HG03066 (cell line): ENCODE measurements at regions not wholly inside any gene's neighbourhood (a gene's known extent, or its start where the extent isn't known, plus 50 kb on each side); places are given as distances from the start of the nearest gene placed in this dataset.
A peak's percentile ranks its signal among the peaks of the same experiment; 100 is the strongest.
"Not testable (repeated sequence)": the region's sequence is repeated elsewhere in the genome, so short reads cannot be mapped to it uniquely, and the experiment has no call there.

Experiments used
- ATAC-seq: cut with Tn5 transposase; IDR thresholded peaks from one replicate; pipeline ENCODE4 v1.9.1; 2021; ENCODE audit warnings: low read depth; ENCODE audit not compliant: unreplicated experiment

DNA sequence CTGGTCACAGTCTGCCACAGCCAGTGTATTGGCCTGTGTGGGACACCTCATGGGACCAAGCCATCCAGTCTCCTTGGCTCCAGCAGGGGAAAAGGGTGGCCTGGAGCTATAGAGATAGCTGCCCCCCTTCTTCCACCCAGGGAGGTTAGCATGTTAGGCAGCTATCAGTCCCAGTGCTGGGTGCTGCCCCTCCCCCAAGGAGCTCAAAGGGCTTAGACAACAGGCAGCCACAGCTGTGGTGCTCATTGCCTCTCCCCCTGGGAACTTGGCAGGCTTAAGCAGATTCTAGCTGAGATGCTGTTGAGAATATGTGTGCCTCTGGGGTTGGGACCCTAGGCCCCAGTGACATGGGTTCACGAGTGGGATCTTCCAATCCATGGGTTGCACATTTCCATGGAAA is 226.0 kb upstream of the PTGER4 start:
- ATAC-seq: no peak

DNA sequence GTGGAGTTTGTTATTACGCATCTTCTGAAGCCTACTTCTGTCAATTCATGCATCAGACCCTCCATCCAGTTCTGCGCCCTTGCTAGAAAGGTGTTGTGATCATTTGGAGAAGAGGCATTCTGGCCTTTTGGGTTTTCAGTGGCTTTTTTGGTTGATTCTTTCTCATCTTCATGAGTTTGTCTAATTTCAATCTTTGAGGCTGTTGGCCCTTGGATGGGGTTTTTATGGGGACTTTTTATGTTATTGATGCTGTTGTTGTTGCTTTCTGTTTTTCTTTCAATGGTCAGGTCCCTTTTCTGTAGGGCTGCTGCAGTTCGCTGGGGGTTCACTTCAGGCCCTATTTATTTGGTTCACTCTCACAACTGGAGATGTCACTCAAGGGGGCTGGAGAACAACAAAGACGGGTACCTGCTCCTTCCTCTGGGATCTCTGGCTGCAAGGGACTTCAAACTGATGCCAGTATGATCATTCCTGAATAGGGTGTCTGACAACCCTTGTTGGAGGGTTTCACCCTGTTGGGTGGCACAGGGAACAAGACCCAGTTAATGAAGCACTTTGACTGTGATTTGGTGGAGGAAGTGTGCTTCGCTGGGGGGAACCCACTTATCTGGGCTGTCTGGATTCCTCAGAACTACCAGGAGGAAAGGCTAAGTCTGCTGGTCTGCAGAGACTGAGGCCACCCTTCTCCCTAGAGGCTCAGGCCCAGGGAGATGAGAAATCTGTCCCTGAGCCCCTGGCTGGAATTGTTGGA is 226.7 kb upstream of the PTGER4 start:
- no peak for ATAC-seq

DNA sequence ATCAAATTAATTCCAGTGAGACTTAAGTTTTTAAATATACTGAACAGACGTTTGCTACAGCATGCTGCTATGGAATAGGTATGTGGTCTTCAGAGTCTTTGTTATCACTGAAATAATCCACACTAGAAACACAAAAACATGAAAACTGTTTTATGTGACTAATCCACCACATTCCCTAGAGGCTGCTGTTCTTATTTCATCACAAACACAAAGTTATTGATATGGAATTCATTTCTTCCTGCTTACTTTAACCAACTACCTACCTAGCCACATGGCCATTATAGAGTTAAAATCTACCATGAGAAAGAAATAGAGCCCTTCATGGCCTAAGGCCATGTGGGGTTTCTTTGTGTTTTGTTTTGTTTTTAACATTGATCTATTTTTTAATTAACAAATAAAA is 232.3 kb upstream of the PTGER4 start:
- no peak for ATAC-seq

DNA sequence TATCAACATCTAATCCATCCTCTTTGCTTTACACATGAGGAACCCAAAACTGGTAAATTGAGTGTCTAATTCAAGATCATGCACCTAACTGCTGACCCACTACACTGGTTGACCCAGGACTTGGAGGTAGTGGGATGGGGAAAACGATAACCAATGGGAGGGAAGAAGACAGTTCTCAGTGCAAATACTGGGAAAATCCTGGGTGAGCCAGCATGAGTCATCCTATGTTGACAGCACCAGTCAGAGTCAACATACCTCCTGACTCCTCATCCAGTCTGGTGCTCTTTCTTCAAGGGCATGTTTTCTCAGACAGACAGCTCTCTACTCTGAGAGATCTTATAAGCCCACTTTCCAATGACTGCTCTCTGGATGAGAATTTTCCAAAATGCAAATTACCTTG is 232.8 kb upstream of the PTGER4 start:
- no peak for ATAC-seq

DNA sequence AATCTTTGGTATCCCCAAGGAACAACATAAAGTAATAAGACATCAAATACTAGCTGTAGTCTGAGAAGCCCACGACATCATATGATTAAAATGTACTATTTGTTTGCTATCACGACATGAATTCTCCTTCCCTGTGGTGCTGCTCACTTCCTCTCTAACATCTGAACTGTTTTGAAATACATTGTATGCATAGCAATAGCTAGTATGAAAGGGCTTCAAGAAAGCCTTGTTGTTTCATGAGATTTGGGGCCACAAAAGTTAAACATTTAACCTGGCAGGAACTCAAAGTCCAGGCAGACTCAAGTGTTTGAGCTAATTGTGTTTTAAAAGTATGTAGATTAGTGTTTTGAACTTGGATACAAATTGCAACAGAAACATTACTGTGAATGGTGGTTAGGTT is 237.4 kb upstream of the PTGER4 start:
- ATAC-seq: peak; percentile 62

DNA sequence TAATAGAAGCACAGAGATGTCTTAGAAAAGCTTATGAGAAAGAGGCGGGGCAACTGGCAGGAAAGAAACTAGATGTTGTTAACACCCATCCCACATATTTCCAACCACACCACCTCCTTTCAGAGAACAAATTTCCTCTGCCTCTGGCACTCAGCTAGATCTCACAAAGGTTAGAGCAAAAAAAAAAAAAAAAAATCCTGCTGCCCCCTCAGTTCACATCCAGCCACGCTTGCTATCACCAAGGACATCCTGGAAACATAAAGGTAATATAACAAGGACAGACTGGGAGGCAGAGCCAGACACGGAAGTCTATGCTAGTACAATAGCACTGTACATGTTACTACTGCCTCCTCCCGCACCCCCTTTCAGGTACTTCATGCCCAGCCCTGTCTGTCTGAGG is 238.0 kb upstream of the PTGER4 start:
- ATAC-seq: peak; percentile 54

DNA sequence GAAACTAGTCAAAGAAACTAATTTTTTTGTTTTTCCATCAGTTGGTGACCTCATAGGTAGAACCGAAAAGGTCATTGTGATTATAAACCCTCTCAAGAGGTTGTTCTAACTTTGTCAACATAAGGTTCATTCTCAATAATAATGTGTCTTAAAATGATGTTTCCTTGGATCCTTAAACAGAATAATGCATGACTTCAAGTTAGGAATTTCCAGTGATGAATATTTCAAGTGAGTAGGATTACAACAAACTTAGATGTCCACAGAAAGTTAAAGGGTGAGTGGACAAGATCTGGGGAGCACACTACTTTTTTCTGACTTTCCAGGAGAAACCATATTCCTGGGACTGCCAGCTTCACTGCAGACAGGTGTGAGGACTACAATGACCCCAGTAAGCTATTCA is 239.0 kb upstream of the PTGER4 start:
- no peak for ATAC-seq

DNA sequence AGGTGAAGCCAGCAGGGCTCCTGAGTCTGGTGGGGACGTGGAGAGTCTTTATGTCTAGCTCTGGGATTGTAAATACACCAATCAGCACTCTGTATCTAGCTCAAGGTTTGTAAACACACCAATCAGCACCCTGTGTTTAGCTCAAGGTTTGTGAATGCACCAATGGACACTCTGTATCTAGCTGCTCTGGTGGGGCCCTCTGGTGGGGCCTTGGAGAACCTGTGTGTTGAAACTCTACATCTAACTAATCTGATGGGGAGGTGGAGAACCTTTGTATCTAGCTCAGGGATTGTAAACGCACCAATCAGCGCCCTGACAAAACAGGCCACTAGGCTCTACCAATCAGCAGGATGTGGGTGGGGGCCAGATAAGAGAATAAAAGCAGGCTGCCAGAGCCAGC is 240.6 kb upstream of the PTGER4 start:
- ATAC-seq: not testable (repeated sequence)

DNA sequence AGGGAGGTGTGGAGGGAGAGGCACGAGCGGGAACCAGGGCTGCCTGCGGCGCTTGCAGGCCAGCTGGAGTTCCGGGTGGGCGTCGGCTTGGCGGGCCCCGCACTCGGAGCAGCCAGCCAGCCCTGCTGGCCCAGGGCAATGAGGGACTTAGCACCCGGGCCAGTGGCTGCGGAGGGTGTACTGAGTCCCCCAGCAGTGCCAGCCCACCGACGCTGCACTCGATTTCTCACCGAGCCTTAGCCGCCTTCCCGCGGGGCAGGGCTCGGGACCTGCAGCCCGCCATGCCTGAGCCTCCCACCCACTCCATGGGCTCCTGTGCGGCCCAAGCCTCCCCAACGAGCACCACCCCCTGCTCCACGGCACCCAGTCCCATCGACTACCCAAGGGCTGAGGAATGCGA is 241.1 kb upstream of the PTGER4 start:
- ATAC-seq: not testable (repeated sequence)

DNA sequence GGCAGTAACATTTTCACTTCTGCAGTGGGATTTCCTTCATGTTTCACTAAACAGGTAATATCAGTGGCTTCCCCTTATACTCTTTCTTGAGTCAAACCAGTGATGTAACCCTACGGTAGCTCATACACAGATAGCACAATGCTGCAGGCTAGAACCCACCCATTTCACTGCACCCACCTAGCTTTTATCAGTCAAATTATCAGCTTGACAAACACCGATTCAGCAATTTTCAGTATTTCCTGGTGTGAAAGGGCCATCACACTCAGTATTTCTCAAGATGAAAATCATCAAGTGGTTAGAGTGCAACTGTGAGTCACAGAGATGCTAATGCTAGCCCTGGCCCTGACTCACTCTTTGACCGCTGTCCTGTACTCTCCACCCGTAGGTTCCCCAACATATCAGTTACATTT is 242.3 kb upstream of the PTGER4 start:
- ATAC-seq: no peak

DNA sequence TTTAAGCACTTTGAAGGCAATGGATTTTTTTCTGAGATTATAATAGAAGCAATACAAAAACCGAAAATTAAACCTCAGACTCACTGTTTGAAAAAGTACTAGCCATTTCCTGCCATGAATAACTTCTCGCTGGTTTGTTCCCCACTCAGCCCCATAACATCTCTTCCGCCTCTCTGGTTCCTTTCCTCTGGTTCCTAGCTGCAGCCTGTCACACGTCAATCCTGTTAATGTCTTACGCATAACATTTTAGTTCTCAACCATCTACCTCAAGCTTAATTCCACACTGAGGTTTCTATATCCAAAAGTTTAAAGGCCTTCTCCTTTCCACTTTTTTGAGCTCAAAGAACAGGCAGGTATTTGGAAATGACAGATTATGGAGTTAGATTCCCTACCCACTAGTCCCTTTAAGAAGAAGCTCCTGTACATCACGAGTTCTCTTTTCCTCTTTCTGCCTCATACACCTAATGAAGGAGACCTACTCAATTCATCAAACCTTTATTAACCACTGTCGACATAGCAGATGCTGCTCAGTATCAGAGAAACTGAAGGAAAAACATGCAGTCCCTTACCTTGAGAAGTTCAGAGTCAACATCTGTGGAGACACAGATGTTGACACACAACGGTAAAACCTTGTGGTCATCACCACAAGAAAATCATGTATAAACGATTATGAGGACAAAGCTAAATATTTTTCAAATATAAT is 243.0 kb upstream of the PTGER4 start:
- peak; percentile 74 for ATAC-seq

DNA sequence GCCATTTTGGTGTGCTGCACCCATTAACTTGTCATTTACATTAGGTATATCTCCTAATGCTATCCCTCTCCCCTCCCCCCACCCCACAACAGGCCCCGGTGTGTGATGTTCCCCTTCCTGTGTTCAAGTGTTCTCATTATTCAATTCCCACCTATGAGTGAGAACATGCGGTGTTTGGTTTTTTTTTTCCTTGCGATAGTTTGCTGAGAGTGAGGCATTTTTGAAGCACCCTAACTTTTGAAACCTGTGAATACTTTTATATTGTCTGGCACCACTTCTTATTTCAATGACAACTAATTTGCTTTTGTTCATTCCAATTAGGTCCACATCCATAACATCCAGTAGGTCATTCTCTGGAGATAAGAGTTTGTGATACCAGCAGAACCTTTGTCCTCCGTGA is 244.0 kb upstream of the PTGER4 start:
- ATAC-seq: not testable (repeated sequence)

DNA sequence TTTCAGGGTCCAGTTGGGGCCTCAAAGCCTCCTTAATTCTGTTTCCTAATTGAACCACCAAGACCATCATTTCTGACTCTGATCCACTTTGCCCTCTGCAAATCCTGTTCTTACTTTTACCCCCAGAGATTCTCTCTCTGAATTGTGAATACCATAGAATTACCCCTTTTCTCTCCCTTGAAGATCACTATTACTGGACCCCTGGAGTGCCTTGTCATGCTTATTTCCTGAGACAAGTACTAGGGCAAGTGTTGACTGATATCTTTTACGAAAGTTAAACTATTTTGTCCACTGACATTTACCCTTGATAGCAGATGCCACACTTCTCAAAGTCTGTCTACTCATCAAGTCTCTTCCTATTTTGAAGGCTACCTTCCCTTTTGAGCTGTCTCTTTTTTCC is 246.9 kb upstream of the PTGER4 start:
- ATAC-seq: no peak

DNA sequence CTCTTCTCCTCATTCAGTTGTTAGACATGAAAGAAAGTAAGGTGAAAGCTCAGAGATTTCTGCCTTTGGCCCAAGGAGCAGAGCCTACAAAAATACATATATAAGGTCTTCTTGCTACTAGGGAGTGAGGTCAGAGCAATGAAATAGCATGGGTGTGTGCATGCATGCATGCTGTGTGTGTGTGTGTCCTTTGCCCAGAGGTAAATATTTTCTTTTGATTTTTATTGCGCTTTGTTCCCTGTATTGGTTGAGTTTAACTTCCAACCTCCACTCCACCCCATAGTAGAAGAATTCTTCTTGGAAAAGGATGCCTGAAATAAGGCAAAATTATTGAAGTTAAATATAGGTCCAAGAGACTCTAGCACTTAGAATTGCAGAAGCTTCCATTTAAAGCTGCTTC is 248.0 kb upstream of the PTGER4 start:
- ATAC-seq: no peak

DNA sequence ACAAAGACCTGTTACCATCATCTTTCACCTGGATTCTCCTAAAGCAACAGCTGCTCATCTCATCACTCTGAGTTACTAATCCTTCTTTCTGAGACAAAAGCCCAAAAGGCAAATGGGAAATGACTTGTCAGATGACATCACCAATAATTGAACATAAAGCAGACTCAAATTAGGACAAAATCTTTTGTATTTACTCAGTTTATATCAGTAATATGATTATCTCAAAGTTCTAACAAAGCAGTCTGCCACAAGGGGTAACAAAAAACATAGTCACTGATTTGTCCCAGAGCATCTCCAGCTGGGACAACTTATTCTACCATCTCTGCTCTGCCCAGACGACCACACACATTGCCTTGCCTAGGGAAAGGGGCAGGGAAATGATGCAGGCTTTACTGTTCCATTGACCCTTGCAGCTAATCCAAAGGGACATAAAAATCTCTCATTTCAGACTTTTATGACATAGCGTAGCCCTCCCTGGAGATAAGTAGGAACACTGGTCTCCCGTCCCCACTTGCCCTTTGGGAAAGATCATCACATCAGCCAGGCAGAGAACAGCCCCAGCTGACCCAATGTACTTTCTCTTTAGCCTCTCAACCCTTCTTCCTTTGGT is 249.5 kb upstream of the PTGER4 start:
- ATAC-seq: no peak

DNA sequence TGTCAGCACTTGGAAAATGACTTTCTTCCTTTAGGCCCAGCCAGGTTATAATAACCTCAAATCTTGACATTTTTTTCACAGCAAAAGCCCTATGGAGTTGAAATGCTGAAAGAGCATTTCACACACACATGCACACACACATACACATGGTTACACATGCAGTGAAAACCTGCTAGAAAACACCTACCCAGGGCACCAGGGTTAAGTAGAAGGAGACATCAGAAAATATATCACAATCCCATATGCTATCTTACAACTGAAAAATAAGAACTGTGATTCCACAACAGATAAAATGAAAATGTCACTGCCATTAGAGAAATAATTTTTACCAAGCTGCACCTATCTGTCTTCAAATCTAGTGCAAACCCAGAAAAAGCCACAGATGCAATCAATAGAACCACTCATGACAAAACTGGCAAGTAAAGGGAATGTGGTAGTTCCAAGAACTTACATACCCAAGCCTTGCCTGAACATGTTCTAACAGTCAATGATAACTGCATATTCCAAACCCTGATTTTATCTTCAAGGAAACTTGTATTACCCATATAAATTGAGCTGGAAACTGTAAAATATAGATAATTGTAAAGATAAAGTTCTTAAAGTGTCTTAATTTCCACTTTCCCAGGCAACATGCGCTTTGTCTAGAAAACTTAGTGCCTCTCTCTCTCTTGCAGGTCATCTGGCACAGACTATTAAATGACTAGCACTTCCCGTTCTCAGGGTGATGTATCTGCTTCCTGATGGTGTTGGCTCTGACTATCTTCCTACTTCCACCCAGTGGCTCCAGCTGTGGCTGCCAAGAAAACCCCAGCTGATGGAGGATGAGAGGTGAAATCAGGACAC is 250.2 kb upstream of the PTGER4 start:
- ATAC-seq: no peak

DNA sequence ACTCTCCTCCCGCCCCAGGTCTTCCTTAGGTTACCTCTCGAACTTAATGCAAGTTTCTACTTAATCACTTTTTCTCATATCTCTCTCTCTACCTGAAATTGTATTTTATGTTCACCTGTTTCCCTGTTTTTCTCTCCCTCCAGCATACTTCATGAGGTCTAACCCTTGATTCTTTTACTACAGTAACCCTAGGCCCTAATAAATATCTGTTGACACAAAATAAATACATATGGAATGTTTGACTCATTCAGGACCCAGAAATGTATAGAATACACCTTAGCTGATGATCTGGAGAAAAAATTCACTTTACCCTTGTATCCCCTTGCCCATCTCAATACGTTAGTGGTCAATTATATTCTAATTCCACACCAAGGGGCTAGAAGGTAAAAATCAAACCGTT is 250.9 kb upstream of the PTGER4 start:
- no peak for ATAC-seq

DNA sequence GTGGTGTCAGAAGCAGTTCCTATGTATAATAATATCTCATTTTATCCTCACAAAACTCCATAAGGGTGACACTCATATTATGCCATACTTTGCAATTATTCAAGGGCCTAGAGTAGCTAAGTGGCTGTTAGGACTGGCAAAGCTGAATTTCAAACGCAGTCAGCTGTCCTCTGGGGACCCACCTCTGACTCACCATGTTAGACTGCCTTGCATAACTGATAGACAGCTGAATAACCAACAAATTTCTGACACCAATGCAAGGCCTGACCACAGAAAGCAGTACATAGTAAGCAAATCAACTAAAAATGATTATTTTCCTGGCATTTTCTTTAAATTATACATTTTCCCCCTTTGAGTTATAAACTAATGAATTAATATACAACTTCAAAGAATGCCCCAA is 251.6 kb upstream of the PTGER4 start:
- ATAC-seq: no peak

DNA sequence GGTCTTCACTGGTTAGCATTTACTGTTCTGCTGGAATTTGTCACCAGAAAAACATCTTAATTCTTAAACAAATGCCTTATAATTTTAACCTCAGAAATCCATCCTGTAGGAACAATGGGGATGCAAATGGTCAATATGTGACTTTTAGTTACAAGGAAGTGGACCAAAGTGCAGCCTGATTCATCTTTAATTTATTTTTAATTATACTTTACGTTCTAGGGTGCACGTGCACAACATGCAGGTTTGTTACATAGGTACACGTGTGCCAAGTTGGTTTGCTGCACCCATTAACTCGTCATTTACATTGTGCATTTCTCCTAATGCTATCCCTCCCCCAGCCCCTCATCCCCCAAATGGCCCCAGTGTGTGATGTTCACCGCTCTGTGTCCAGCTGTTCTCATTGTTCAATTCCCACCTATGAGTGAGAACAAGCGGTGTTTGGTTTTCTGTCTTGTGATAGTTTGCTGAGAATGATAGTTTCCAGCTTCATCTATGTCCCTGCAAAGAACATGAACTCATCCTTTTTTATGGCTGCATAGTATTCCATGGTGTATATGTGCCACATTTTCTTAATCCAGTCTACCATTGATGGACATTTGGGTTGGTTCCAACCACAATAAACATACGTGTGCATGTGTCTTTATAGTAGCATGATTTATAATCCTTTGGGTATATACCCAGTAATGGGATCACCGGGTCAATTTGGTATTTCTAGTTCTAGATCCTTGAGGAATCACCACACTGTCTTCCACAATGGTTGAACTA is 262.5 kb upstream of the PTGER4 start:
- not testable (repeated sequence) for ATAC-seq

DNA sequence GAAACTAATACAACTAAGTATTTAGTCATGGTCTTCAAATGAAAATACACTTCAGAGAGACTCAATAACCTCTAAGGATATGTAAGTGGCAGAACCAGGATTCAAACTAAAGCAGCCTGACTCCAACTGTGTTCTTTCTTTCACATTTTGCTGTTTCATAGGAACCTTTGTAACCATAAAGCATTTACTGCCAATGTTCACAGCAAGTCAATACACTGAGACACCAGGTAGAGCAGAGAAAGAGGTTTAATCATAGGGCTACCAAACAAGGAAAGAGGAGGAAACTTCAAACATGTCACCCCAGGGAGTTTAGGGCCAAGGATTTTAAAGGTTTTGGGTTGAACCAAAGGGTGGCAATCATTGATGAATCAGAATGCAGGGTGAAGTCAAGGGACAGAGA is 263.1 kb upstream of the PTGER4 start:
- no peak for ATAC-seq
